Sigmoid colon (tissue), 6 donors: ENCODE measurements at regions not wholly inside any gene's neighbourhood (a gene's known extent, or its start where the extent isn't known, plus 50 kb on each side); places are given as distances from the start of the nearest gene placed in this dataset.

Source experiments
- DNase-seq: peaks from one replicate; pipeline ENCODE4 v3.0.0-alpha.2; 2019
- H3K27ac ChIP-seq, 4 donors: fragments of 200-600 bp; sonication (generic); one replicate each; pipeline ENCODE4 v1.5.1; 2016 to 2019; ENCODE audit warnings: mild to moderate bottlenecking in 1 of 4
- H3K27me3 ChIP-seq, 3 donors: fragments of 200-600 bp; sonication (generic); one replicate each; pipeline ENCODE4 v1.5.1; 2019; ENCODE audit warnings: mild to moderate bottlenecking in 1 of 3
- H3K36me3 ChIP-seq, 4 donors: fragments of 200-600 bp; sonication (generic); one replicate each; pipeline ENCODE4 v1.5.1; 2016 to 2019
- H3K4me1 ChIP-seq, 4 donors: fragments of 200-600 bp; sonication (generic); one replicate each; pipeline ENCODE4 v1.5.1; 2017 to 2019
- H3K4me3 ChIP-seq, 4 donors: fragments of 200-600 bp; sonication (generic); one replicate each; pipeline ENCODE4 v1.5.1; 2017 to 2019; ENCODE audit warnings: mild to moderate bottlenecking in 2 of 4, moderate library complexity in 1 of 4
- H3K9me3 ChIP-seq, 4 donors: fragments of 200-600 bp in 3 of 4; sonication (generic) in 3 of 4; one replicate each; pipeline versions ENCODE4 v1.5.1 to v1.6.1; 2013 to 2019
- EP300 ChIP-seq, 4 donors: sonication (generic); formaldehyde crosslinking; IDR thresholded peaks; one replicate each; pipeline ENCODE4 v1.6.1; 2017; ENCODE audit warnings: antibody characterized with exemption in 4 of 4
- POLR2A ChIP-seq, 2 donors: fragments of 450-650 bp; IDR thresholded peaks; one replicate each; pipeline ENCODE4 v1.6.1; 2016; ENCODE audit warnings: antibody characterized with exemption in 2 of 2, mild to moderate bottlenecking in 2 of 2, moderate library complexity in 2 of 2
- POLR2AphosphoS5 ChIP-seq, 4 donors: sonication (generic); formaldehyde crosslinking; IDR thresholded peaks; one replicate each; pipeline ENCODE4 v1.6.1; 2017; ENCODE audit warnings: antibody characterized with exemption in 4 of 4
- WGBS, 2 donors: extraction: QIAGEN DNeasy Blood & Tissue Kit; methylation state at CpG; one replicate each; pipeline ENCODE4 v1.1.7; 2013; 5-methylcytosine and 5-hydroxymethylcytosine counted together
- intact Hi-C: fragments of 100-400 bp; cut with DNase I; formaldehyde crosslinking; loops from one replicate; pipeline ENCODE4 v1.15.1; 2023
- TF ChIP-seq, protein P1 (sequence below), 4 experiments: fragments of 450-650 bp in 3 of 4; fragments of 200-600 bp in 1 of 4; IDR thresholded peaks; one replicate each; pipeline ENCODE4 v1.5.1; 2016 to 2019; ENCODE audit warnings: antibody characterized with exemption in 4 of 4, mild to moderate bottlenecking in 3 of 4, moderate library complexity in 2 of 4
- donor health status: healthy with polysubstance abuse.
- donor health status: healthy.

DNA sequence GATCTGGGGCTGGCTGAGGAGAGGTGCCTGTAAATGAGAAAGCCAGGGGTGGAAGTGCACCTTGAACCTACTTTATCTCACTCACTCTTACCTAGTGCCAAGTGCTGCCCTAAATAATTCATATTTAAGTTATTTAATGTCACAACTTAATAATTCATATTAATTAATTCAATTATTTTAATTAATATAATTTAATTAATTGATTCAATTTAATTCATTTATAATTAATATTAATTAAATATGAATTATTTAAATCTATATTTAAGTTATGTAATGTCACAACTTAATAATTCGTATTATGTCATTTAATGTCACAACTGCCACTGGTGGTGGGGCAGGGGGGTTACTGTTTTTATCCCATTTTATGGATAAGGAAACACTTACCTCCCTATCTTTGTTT is 361.6 kb upstream of the RUNX1 start:
- Histone ChIP-seq H3K4me3 (no peak overlapping the region), H3K27ac (no peak overlapping the region), H3K27me3 (peaks cover 0 to 6% (median 0%) of the 10 kb centered on the region in 3 donors), H3K9me3 (no peaks in the 10 kb centered on the region), H3K4me1 (peaks cover 0 to 6% (median 0%) of the 10 kb centered on the region in 4 donors), H3K36me3 (no peaks in the 10 kb centered on the region)
- 96 to 100% methylated on average over 1 of the region's 1 CpG for WGBS, 2 donors
- intact Hi-C loops = no loop called here
- TF ChIP-seq EP300 (IDR thresholded peaks at IDR 0.05) = no peak
- no peak for TF ChIP-seq POLR2A (IDR thresholded peaks at IDR 0.05)
- no peak for TF ChIP-seq POLR2AphosphoS5 (IDR thresholded peaks at IDR 0.05)
- TF ChIP-seq, protein P1, sequence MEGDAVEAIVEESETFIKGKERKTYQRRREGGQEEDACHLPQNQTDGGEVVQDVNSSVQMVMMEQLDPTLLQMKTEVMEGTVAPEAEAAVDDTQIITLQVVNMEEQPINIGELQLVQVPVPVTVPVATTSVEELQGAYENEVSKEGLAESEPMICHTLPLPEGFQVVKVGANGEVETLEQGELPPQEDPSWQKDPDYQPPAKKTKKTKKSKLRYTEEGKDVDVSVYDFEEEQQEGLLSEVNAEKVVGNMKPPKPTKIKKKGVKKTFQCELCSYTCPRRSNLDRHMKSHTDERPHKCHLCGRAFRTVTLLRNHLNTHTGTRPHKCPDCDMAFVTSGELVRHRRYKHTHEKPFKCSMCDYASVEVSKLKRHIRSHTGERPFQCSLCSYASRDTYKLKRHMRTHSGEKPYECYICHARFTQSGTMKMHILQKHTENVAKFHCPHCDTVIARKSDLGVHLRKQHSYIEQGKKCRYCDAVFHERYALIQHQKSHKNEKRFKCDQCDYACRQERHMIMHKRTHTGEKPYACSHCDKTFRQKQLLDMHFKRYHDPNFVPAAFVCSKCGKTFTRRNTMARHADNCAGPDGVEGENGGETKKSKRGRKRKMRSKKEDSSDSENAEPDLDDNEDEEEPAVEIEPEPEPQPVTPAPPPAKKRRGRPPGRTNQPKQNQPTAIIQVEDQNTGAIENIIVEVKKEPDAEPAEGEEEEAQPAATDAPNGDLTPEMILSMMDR (IDR thresholded peaks at IDR 0.05) = no peak
- DNase-seq = no peak

- Histone ChIP-seq H3K36me3 (no peaks in the 10 kb centered on the region), H3K9me3 (no peaks in the 10 kb centered on the region), H3K4me1 (peaks cover 0 to 6% (median 0%) of the 10 kb centered on the region in 4 donors), H3K27ac (no peak overlapping the region), H3K27me3 (peaks cover 0 to 6% (median 0%) of the 10 kb centered on the region in 3 donors), H3K4me3 (no peak overlapping the region)
- 82 to 89% methylated on average over 1 of the region's 1 CpG for WGBS, 2 donors
- intact Hi-C loops = no loop called here
- no peak for TF ChIP-seq EP300 (IDR thresholded peaks at IDR 0.05)
- TF ChIP-seq, protein P1 (IDR thresholded peaks at IDR 0.05) = no peak
- TF ChIP-seq POLR2AphosphoS5 (IDR thresholded peaks at IDR 0.05) = no peak
- TF ChIP-seq POLR2A (IDR thresholded peaks at IDR 0.05) = no peak
- DNase-seq = no peak
These were observed 361.0 kb upstream of the RUNX1 start for GRCh38 chr21:35410123-35410522.

DNA sequence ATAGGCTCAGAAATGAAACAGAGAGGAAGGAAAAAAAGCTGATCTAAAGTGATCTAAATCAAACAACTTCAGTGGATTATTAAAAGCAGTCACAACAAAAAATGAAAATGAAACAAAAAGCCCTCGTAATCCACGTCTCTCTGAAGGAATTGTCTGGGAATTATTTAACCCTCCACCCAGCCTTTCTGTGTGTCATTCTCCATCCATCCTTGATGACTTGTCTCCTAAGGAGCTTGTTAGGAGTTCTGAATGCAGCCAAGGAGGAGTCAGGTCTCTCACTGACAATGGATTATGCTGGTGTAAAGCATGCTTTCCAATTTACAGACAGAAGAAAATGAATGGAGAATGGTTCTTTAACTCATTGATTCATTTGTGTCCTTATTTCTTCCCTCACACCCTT is 359.3 kb upstream of the RUNX1 start:
- peaks cover 0 to 6% (median 0%) of the 10 kb centered on the region in 3 donors for H3K27me3 ChIP-seq
- TF ChIP-seq, protein P1 (IDR thresholded peaks at IDR 0.05) = no peak
- TF ChIP-seq POLR2A (IDR thresholded peaks at IDR 0.05) (no peak), POLR2AphosphoS5 (IDR thresholded peaks at IDR 0.05) (no peak)
- 5 to 25% methylated on average over 2 of the region's 2 CpGs for WGBS, 2 donors
- intact Hi-C loops = no loop called here
- H3K27ac ChIP-seq = no peak overlapping the region
- no peak for DNase-seq
- no peaks in the 10 kb centered on the region for H3K9me3 ChIP-seq
- no peak overlapping the region for H3K4me3 ChIP-seq
- H3K36me3 ChIP-seq = no peaks in the 10 kb centered on the region
- H3K4me1 ChIP-seq = peaks cover 0 to 6% (median 0%) of the 10 kb centered on the region in 4 donors

DNA sequence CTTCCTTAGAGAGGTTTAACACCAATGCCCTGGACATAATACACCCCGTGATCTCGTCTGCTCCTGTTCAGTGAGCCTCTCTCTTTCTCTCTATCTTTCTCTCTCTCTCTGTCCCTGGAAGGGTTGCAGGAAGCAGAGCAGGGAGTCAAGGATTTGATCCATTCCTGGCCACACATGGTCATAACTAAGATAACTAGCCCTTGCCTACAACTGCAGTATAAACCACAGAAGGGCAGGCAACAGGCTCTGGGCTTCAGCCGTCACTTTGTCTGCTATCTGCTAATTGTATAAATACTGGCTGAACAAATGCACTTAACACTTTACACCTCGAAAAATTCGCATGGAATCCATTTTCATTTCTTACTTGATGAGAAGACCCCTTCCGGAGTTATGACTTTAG is 357.5 kb upstream of the RUNX1 start:
- intact Hi-C loops = no loop called here
- Histone ChIP-seq H3K9me3 (no peaks in the 10 kb centered on the region), H3K36me3 (no peaks in the 10 kb centered on the region), H3K4me1 (peaks cover 0 to 6% (median 0%) of the 10 kb centered on the region in 4 donors), H3K27me3 (peaks cover 0 to 6% (median 0%) of the 10 kb centered on the region in 3 donors), H3K4me3 (no peak overlapping the region), H3K27ac (no peak overlapping the region)
- TF ChIP-seq, protein P1 (IDR thresholded peaks at IDR 0.05) = no peak
- TF ChIP-seq EP300 (IDR thresholded peaks at IDR 0.05) (no peak), POLR2AphosphoS5 (IDR thresholded peaks at IDR 0.05) (no peak), POLR2A (IDR thresholded peaks at IDR 0.05) (no peak)
- DNase-seq = no peak
- 89 to 91% methylated on average over 6 of the region's 6 CpGs for WGBS, 2 donors

- DNase-seq = no peak
- no peak overlapping the region for H3K27ac ChIP-seq
- H3K27me3 ChIP-seq = peaks cover 0 to 6% (median 0%) of the 10 kb centered on the region in 3 donors
- H3K9me3 ChIP-seq = no peaks in the 10 kb centered on the region
- H3K4me1 ChIP-seq = peaks cover 0 to 6% (median 0%) of the 10 kb centered on the region in 4 donors
- H3K36me3 ChIP-seq = no peaks in the 10 kb centered on the region
- no peak for TF ChIP-seq EP300 (IDR thresholded peaks at IDR 0.05)
- TF ChIP-seq POLR2A (IDR thresholded peaks at IDR 0.05) = no peak
- TF ChIP-seq, protein P1 (IDR thresholded peaks at IDR 0.05) = no peak
- no peak for TF ChIP-seq POLR2AphosphoS5 (IDR thresholded peaks at IDR 0.05)
- H3K4me3 ChIP-seq = no peak overlapping the region
- intact Hi-C loops = no loop called here
These were observed 356.9 kb upstream of the RUNX1 start for GRCh38 chr21:35405981-35406380.
